ENCODE measurements at regions not wholly inside any gene's neighbourhood (a gene's known extent, or its start where the extent isn't known, plus 50 kb on each side); places are given as distances from the start of the nearest gene placed in this dataset.

- DNase-seq (ENCODE audit: low spot score), result no peak
- peaks cover 12 to 36% (median 29%) of the 10 kb centered on the region in 4 donors for H3K4me1 ChIP-seq (ENCODE audit: control insufficient read depth in 4 of 4, insufficient read depth in 4 of 4, low read length in 3 of 4)
- H3K27me3 ChIP-seq (ENCODE audit: control insufficient read depth in 4 of 4, insufficient read depth in 4 of 4, low read length in 3 of 4), result no peaks in the 10 kb centered on the region
- H3K36me3 ChIP-seq (ENCODE audit: control insufficient read depth in 4 of 4, insufficient read depth in 3 of 4, low read depth in 1 of 4, low read length in 3 of 4), result no peaks in the 10 kb centered on the region
- H3K9me3 ChIP-seq (ENCODE audit: control insufficient read depth in 4 of 4, low read length in 3 of 4), result no peaks in the 10 kb centered on the region
- no peak overlapping the region for H3K27ac ChIP-seq (ENCODE audit: low read depth in 1 of 2, low read length in 2 of 2)
- H3K4me3 ChIP-seq (ENCODE audit: low read depth in 1 of 3, low read length in 3 of 3), result no peak overlapping the region
- TF ChIP-seq GABPA (IDR thresholded peaks at IDR 0.05 in 1 of 2, conservative IDR thresholded peaks at IDR 0.05 in 1 of 2), result no peak
- TF ChIP-seq, protein P1, sequence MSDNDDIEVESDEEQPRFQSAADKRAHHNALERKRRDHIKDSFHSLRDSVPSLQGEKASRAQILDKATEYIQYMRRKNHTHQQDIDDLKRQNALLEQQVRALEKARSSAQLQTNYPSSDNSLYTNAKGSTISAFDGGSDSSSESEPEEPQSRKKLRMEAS (IDR thresholded peaks at IDR 0.05), result no peak
- no peak for TF ChIP-seq RXRA (IDR thresholded peaks at IDR 0.05)
- TF ChIP-seq, protein P2, sequence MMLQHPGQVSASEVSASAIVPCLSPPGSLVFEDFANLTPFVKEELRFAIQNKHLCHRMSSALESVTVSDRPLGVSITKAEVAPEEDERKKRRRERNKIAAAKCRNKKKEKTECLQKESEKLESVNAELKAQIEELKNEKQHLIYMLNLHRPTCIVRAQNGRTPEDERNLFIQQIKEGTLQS (IDR thresholded peaks at IDR 0.05), result no peak
- no peak for TF ChIP-seq HNF4A (conservative IDR thresholded peaks at IDR 0.05)
- no peak overlapping the region for H3K9ac ChIP-seq (ENCODE audit: low read depth in 1 of 2, low read length in 2 of 2)
Observed at GRCh38 chr10:116006508-116006907, 266.5 kb downstream of the GFRA1 start.

- Histone ChIP-seq H3K27me3 (ENCODE audit: control insufficient read depth in 4 of 4, insufficient read depth in 4 of 4, low read length in 3 of 4) (no peaks in the 10 kb centered on the region), H3K4me1 (ENCODE audit: control insufficient read depth in 4 of 4, insufficient read depth in 4 of 4, low read length in 3 of 4) (peaks cover 12 to 47% (median 37%) of the 10 kb centered on the region in 4 donors), H3K4me3 (ENCODE audit: low read depth in 1 of 3, low read length in 3 of 3) (no peak overlapping the region), H3K27ac (ENCODE audit: low read depth in 1 of 2, low read length in 2 of 2) (peak overlapping the region in 1 of 2 donors; percentile 56), H3K9me3 (ENCODE audit: control insufficient read depth in 4 of 4, low read length in 3 of 4) (no peaks in the 10 kb centered on the region), H3K9ac (ENCODE audit: low read depth in 1 of 2, low read length in 2 of 2) (no peak overlapping the region), H3K36me3 (ENCODE audit: control insufficient read depth in 4 of 4, insufficient read depth in 3 of 4, low read depth in 1 of 4, low read length in 3 of 4) (no peaks in the 10 kb centered on the region)
- no peak for DNase-seq (ENCODE audit: low spot score)
- TF ChIP-seq, protein P2 (IDR thresholded peaks at IDR 0.05), result peak; percentile 19
- TF ChIP-seq SP1 (IDR thresholded peaks at IDR 0.05) (peak; percentile 93), YY1 (IDR thresholded peaks at IDR 0.05) (peak; percentile 63), FOXA2 (IDR thresholded peaks at IDR 0.05) (peak; percentile 66), HNF4G (IDR thresholded peaks at IDR 0.05) (peak; percentile 31), FOXA1 (IDR thresholded peaks at IDR 0.05) (peak; percentile 53), ZBTB33 (IDR thresholded peaks at IDR 0.05) (peak; percentile 51), NR2F2 (IDR thresholded peaks at IDR 0.05) (no peak), EGR1 (IDR thresholded peaks at IDR 0.05; ENCODE audit: low read depth in 2 of 2) (peak in 1 of 2 donors; percentile 15), RXRA (IDR thresholded peaks at IDR 0.05) (peak; percentile 84 to 89), RAD21 (IDR thresholded peaks at IDR 0.05) (peak; percentile 46 to 63), HNF4A (conservative IDR thresholded peaks at IDR 0.05) (peak; percentile 76 to 79), TAF1 (conservative IDR thresholded peaks at IDR 0.05) (no peak), GABPA (IDR thresholded peaks at IDR 0.05 in 1 of 2, conservative IDR thresholded peaks at IDR 0.05 in 1 of 2) (no peak), JUND (IDR thresholded peaks at IDR 0.05) (peak in 1 of 2 donors; percentile 71), REST (IDR thresholded peaks at IDR 0.05) (peak; percentile 57)
- TF ChIP-seq, protein P3, sequence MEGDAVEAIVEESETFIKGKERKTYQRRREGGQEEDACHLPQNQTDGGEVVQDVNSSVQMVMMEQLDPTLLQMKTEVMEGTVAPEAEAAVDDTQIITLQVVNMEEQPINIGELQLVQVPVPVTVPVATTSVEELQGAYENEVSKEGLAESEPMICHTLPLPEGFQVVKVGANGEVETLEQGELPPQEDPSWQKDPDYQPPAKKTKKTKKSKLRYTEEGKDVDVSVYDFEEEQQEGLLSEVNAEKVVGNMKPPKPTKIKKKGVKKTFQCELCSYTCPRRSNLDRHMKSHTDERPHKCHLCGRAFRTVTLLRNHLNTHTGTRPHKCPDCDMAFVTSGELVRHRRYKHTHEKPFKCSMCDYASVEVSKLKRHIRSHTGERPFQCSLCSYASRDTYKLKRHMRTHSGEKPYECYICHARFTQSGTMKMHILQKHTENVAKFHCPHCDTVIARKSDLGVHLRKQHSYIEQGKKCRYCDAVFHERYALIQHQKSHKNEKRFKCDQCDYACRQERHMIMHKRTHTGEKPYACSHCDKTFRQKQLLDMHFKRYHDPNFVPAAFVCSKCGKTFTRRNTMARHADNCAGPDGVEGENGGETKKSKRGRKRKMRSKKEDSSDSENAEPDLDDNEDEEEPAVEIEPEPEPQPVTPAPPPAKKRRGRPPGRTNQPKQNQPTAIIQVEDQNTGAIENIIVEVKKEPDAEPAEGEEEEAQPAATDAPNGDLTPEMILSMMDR (IDR thresholded peaks at IDR 0.05; ENCODE audit: low read depth, low read length, missing input control), result no peak
- TF ChIP-seq, protein P1 (IDR thresholded peaks at IDR 0.05), result peak; percentile 42
- 32% methylated on average over 2 of the region's 2 CpGs for WGBS
Observed at GRCh38 chr10:116005301-116005700, 267.7 kb downstream of the GFRA1 start.
